Neural cell (in vitro differentiated cells): ENCODE measurements at regions not wholly inside any gene's neighbourhood (a gene's known extent, or its start where the extent isn't known, plus 50 kb on each side); places are given as distances from the start of the nearest gene placed in this dataset.

Experiments used
- EZH2 ChIP-seq: fragments of 200-600, 300-800 bp; shearing (Covaris generic), sonication (generic); IDR thresholded peaks from 2 replicates; pipeline ENCODE4 v1.6.1; 2014; ENCODE audit warnings: antibody characterized with exemption, low read length, borderline replicate concordance, mild to moderate bottlenecking; ENCODE audit not compliant: insufficient read depth, poor library complexity, severe bottlenecking
- POLR2AphosphoS5 ChIP-seq: IDR thresholded peaks from 2 replicates; pipeline ENCODE4 v1.6.1; 2012
- TF ChIP-seq, protein P1 (sequence below): fragments of 450-650 bp; IDR thresholded peaks from 2 replicates; pipeline ENCODE4 v1.5.1; 2014; ENCODE audit warnings: antibody characterized with exemption, mild to moderate bottlenecking, moderate library complexity; ENCODE audit not compliant: poor library complexity, severe bottlenecking

DNA sequence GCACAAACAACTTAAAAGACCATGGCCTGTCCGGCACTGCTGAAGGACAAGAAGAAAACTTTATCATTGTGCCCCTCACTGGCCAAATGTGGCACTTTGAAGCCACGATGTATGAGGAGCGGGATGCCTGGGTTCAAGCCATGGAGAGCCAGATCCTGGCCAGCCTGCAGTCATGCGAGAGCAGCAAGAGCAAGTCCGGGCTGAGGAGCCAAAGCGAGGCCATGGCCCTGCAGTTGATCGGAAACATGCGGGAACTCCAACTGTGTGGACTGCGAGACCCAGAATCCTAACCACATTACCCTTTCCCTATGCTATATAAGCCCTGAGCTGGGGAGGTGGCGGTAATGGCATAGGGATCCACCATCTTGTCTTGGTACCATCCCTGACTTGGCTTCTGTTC, 497.9 kb downstream of the ANXA1 start:
- TF ChIP-seq POLR2AphosphoS5, result no peak
- TF ChIP-seq, protein P1, sequence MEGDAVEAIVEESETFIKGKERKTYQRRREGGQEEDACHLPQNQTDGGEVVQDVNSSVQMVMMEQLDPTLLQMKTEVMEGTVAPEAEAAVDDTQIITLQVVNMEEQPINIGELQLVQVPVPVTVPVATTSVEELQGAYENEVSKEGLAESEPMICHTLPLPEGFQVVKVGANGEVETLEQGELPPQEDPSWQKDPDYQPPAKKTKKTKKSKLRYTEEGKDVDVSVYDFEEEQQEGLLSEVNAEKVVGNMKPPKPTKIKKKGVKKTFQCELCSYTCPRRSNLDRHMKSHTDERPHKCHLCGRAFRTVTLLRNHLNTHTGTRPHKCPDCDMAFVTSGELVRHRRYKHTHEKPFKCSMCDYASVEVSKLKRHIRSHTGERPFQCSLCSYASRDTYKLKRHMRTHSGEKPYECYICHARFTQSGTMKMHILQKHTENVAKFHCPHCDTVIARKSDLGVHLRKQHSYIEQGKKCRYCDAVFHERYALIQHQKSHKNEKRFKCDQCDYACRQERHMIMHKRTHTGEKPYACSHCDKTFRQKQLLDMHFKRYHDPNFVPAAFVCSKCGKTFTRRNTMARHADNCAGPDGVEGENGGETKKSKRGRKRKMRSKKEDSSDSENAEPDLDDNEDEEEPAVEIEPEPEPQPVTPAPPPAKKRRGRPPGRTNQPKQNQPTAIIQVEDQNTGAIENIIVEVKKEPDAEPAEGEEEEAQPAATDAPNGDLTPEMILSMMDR, result no peak
- no peak for TF ChIP-seq EZH2
